ENCODE measurements at regions not wholly inside any gene's neighbourhood (a gene's known extent, or its start where the extent isn't known, plus 50 kb on each side); places are given as distances from the start of the nearest gene placed in this dataset.
A peak's percentile ranks its signal among the peaks of the same experiment; 100 is the strongest.

DNA sequence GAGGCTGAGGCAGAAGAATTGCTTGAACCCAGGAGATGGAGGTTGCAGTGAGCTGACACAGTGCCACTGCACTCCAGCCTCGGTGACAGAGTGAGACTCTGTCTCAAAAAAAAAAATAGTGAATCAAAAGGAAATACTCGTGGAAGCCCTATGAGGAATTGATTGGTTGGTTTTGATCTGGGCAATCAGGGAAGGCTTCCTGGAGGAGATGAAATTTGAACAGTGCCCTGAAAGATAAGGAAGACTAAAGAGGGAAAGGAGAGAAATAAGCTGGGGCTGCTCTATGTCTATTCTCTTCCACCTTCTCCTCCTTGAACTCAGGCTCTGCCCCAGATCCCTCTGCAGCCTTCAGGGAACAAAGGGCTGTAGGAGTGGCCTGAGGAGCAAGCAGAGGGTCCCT lies 54.1 kb downstream of the IRF2BPL start:
- DNase-seq = no peak

- no peak for DNase-seq
Measured at GRCh38 chr14:76971549-76971948, 57.0 kb downstream of the IRF2BPL start.

DNA sequence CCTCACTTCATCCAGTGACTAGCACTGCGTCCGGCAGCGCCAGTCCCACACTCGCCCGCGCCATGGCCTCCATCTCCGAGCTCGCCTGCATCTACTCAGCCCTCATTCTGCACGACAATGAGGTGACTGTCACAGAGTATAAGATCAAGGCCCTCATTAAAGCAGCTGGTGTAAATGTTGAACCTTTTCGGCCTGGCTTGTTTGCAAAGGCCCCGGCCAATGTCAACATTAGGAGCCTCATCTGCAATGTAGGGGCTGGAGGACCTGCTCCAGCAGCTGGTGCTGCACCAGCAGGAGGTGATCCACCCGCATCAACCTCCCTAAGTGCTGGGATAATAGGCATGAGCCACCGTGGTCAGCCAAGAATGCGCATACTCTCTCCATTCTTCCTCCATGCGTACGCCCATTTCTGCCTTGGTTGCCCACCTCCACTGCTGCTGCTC lies 59.9 kb downstream of the IRF2BPL start:
- no peak for DNase-seq

- no peak for DNase-seq
Measured at GRCh38 chr14:76967788-76968187, 60.7 kb downstream of the IRF2BPL start.

- DNase-seq = no peak
Measured at GRCh38 chr14:76965232-76965631, 63.3 kb downstream of the IRF2BPL start.

DNA sequence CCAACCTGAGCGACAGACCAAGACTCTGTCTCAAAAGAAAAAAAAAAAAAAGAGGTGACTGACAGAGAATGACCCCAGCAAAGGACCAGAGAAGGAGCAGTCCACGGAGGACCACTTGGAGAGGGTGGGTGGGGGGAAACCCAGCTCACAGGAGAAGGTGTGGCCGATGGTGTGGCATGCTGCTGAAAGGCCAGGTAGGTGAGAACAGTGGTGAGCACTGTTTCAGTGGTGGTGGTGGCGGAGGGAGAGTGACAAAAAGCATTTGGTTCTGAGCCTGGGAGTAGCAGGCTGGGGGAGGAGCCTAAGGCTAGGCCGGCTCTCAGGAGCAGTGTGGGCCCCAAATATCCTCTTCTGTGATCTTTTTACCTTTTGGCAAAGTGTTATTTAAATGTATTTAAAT lies 63.8 kb downstream of the IRF2BPL start:
- no peak for DNase-seq

DNA sequence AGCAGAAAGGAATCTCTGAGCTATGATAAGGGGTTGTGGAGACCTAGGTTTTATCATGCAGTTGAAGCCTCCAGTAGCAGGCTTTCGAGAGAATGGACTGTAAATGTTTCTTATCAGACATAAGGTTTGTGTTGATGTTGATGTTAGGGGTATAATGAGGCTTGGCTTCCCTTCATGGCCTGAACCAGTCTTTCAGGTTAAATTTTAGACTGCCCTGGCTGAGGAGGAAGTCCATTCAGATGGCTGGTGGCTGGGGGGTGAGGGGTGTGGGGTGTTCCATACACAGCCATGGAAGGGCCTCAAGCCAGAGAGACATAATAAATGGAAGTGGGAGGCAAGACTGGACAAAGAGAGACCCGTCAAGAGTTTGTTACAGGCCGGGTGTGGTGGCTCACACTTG lies 65.1 kb downstream of the IRF2BPL start:
- no peak for DNase-seq

DNA sequence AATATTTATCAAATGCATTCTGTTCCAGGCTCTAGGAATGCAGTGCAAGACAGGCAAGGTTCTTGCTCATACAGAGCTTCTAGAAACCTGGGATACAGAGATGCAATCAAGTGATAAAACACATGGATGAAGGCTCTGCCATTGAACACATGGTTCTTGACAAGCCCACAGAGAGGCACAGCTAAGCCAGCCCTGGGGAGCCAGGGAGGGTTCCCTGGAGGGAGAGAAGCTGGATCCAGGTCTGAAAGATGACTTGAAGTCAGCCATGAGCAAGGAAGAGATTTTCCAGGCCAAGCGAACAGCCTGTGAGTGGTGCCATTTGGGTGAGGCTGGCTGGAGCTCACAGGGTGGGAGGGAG lies 66.2 kb downstream of the IRF2BPL start:
- DNase-seq = no peak

GRCh38 chr14:76961631-76962302 lies 66.7 kb downstream of the IRF2BPL start:
- DNase-seq = peak; percentile 93

GRCh38 chr14:76958980-76959710 lies 69.4 kb downstream of the IRF2BPL start:
- DNase-seq = peak; percentile 18

- DNase-seq = no peak
Measured at GRCh38 chr14:76958020-76958979, 70.2 kb downstream of the IRF2BPL start.

DNA sequence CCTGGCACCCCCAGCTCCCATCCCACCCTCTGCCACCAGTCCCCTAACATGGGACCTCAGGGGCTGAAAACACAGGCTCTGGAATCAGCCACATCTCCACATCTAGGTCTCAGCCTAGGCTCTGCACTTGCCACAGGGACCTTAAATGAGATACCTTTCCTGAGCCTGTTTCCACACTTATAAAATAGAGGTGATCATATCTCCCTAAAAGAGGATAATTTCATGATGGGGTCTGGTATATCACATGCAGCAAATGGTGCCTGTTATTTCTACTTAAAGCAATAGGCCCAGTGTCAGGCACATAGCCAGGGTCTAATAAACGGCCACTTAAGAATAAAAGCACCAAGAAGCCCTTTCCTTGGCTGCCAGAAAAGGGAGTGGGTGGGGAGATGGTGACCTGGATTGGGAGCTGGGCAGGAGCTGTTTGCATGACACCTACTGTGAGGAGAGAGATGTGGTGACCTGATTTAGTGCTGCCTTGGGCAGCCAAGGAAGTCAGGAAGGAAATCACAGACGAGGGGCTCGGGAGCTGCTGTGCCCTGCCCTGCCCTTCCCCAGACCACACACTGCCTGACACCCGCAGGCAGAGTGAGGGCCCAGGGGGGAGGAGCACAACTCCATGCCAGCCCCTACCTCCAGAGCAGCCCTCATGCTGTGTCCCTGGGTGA lies 71.2 kb downstream of the IRF2BPL start:
- DNase-seq = no peak

- peak; percentile 94 for DNase-seq
Measured at GRCh38 chr14:76956316-76957090, 72.0 kb downstream of the IRF2BPL start.

DNA sequence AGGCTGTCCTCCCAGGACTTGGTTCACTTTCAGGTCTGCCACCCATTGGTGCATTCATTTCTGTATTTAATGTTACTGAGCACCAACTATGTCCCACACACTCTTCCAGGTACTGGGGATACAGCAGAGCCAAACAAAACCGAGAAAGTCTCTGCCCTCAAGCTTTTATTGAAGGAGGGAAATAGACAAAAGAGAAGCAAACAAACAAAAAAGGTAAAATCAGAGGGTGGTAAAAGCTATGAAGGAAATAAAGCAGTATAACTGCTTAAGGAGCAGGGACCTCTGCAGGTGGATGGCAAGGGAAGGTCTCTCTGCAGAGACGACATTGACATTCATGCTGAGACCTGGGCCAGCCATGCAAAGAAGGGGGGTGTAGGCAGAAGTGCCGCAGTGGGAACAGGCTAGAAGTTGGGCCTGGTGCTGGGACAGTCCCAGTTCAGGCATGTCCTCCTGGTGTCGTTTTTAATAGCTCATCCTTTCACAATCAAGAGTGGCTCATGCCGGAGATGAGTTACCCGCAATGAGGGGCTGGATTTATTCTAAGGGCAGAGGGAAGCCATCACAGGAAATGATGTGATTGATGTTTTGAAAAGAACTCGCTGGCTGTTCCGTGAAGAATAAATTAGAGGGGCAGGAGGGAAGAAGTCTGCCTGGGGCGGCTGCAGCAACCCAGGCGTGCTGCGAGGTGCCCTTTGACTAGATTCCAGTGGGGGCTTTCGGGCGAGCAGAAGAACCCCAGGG lies 72.8 kb downstream of the IRF2BPL start:
- DNase-seq = peak; percentile 68

DNA sequence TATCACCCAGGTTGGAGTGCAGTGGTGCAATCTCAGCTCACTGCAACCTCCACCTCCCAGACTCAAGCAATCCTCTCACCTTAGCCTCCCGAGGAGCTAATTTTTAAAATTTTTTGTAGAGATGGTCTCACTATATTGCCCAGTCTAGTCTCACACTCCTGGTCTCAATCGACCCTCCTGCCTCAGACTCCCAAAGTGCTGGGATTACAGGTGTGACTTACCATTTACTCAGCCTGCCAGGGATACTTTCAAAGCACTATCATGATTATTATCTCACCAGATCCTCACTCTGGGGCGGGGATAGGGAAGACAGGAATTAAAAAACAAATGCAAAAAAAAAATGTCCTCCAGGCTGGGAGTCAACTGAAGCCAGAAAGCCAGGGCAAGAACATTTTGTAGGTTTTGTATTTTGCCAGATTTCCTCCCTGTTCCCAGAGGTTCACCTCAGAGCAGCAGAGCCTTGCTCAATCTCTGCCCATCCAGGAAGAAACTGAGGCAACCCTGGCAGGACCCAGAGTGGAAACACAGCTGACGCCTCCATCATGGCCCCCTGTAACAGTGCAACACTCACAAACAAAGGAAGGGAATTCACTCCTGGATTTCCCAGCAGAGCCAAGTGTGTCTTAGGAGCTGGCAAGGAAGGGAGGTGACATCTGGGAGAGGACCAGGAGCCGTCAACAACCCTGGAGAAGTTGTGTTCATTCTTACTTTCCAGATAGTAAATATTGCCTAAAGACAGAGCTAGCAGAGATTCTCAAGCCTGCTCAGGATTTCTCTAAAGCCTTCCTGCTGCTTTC lies 73.9 kb downstream of the IRF2BPL start:
- no peak for DNase-seq

GRCh38 chr14:76953311-76953945 lies 75.1 kb downstream of the IRF2BPL start:
- peak; percentile 64 for DNase-seq

DNA sequence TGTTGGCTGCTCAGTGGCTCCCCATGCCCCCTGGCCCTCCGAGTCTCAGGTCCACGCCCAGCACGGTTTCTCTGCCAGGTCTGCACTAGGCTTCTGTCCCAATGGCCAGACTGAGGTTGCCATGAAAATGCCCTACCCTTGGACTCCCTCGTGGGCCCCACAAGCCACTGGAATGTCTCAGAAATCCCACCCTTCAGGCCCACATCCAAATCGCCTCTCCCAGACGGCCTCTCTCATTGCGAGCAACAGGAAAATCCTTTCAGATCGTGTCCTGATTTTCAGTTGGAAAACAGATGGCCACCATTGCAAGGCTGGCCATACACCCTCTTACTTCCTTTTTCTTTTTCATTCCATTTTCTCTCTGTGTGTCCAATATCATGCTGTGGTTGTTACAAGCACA lies 77.3 kb downstream of the IRF2BPL start:
- DNase-seq = no peak

GRCh38 chr14:76950055-76951020 lies 78.2 kb downstream of the IRF2BPL start:
- DNase-seq = peak; percentile 41

DNA sequence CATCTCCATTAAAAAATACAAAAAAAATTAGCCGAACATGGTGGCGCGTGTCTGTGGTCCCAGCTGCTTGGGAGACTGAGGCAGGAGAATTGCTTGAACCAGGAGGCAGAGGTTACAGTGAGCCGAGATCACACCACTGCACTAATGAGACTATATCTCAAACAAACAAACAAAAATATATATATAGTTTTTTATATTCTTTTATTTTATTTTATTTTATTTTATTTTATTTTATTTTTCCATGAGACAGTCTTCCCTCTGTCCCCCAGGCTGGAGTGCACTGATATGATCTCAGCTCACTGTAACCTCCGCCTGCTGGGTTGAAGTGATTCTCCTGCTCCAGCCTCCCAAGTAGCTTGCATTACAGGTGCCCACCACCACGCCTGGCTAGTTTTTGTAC lies 79.5 kb downstream of the IRF2BPL start:
- DNase-seq = no peak
